ENCODE measurements at regions not wholly inside any gene's neighbourhood (a gene's known extent, or its start where the extent isn't known, plus 50 kb on each side); places are given as distances from the start of the nearest gene placed in this dataset.
A peak's percentile ranks its signal among the peaks of the same experiment; 100 is the strongest.

GRCh38 chr1:10897981-10898728 lies 101.7 kb upstream of the CASZ1 start:
- DNase-seq = no peak

- no peak for DNase-seq
Measured at GRCh38 chr1:10898921-10899320, 102.5 kb upstream of the CASZ1 start.

- no peak for DNase-seq
Measured at GRCh38 chr1:10899490-10900250, 103.2 kb upstream of the CASZ1 start.

- DNase-seq = no peak
Measured at GRCh38 chr1:10900251-10900651, 103.8 kb upstream of the CASZ1 start.

GRCh38 chr1:10900691-10901090 lies 104.2 kb upstream of the CASZ1 start:
- no peak for DNase-seq

- DNase-seq = peak; percentile 45
Measured at GRCh38 chr1:10901091-10901890, 104.8 kb upstream of the CASZ1 start.

- DNase-seq = no peak
Measured at GRCh38 chr1:10901891-10902805, 105.7 kb upstream of the CASZ1 start.

- DNase-seq = no peak
Measured at GRCh38 chr1:10903421-10903820, 107.0 kb upstream of the CASZ1 start.

GRCh38 chr1:10903821-10904220 lies 107.4 kb upstream of the CASZ1 start:
- DNase-seq = no peak

GRCh38 chr1:10904396-10905358 lies 107.8 kb upstream of the TARDBP start:
- DNase-seq = no peak

GRCh38 chr1:10905841-10906655 lies 106.4 kb upstream of the TARDBP start:
- DNase-seq = no peak

GRCh38 chr1:10906866-10907519 lies 105.5 kb upstream of the TARDBP start:
- DNase-seq = no peak

- DNase-seq = no peak
Measured at GRCh38 chr1:10908266-10908665, 104.2 kb upstream of the TARDBP start.

- peak; percentile 35 for DNase-seq
Measured at GRCh38 chr1:10909697-10910680, 102.5 kb upstream of the TARDBP start.

GRCh38 chr1:10910681-10911489 lies 101.6 kb upstream of the TARDBP start:
- no peak for DNase-seq

GRCh38 chr1:10911490-10912166 lies 100.8 kb upstream of the TARDBP start:
- no peak for DNase-seq

- DNase-seq = no peak
Measured at GRCh38 chr1:10912441-10912840, 100.0 kb upstream of the TARDBP start.
